HPDE6-E6E7 (cell line): ENCODE measurements at regions not wholly inside any gene's neighbourhood (a gene's known extent, or its start where the extent isn't known, plus 50 kb on each side); places are given as distances from the start of the nearest gene placed in this dataset.
"Not testable (repeated sequence)": the region's sequence is repeated elsewhere in the genome, so short reads cannot be mapped to it uniquely, and the experiment has no call there.

ENCODE experiments used
- DNase-seq: peaks from one replicate; pipeline ENCODE4 v3.0.0; 2011; ENCODE audit warnings: missing footprints; ENCODE audit errors: extremely low spot score

- DNase-seq = no peak
These were observed 433.7 kb upstream of the GYPC start for GRCh38 chr2:126222278-126222677.

GRCh38 chr2:126224776-126225175 is 431.2 kb upstream of the GYPC start:
- DNase-seq = no peak

- DNase-seq = no peak
These were observed 428.7 kb upstream of the GYPC start for GRCh38 chr2:126227250-126227649.

- no peak for DNase-seq
These were observed 427.4 kb upstream of the GYPC start for GRCh38 chr2:126228531-126228930.

GRCh38 chr2:126238251-126238650 is 417.7 kb upstream of the GYPC start:
- no peak for DNase-seq

- no peak for DNase-seq
These were observed 416.5 kb upstream of the GYPC start for GRCh38 chr2:126239320-126239955.

GRCh38 chr2:126241001-126241400 is 415.0 kb upstream of the GYPC start:
- DNase-seq = no peak

GRCh38 chr2:126241411-126241810 is 414.5 kb upstream of the GYPC start:
- no peak for DNase-seq

- no peak for DNase-seq
These were observed 411.0 kb upstream of the GYPC start for GRCh38 chr2:126244937-126245336.

GRCh38 chr2:126253669-126254068 is 402.3 kb upstream of the GYPC start:
- DNase-seq = no peak

GRCh38 chr2:126264625-126265024 is 391.3 kb upstream of the GYPC start:
- no peak for DNase-seq

- DNase-seq = no peak
These were observed 386.0 kb upstream of the GYPC start for GRCh38 chr2:126269911-126270310.

- no peak for DNase-seq
These were observed 385.4 kb upstream of the GYPC start for GRCh38 chr2:126270587-126270986.

- DNase-seq = no peak
These were observed 383.6 kb upstream of the GYPC start for GRCh38 chr2:126272401-126272800.

- no peak for DNase-seq
These were observed 380.9 kb upstream of the GYPC start for GRCh38 chr2:126275098-126275497.

- DNase-seq = not testable (repeated sequence)
These were observed 379.7 kb upstream of the GYPC start for GRCh38 chr2:126276268-126276667.

GRCh38 chr2:126288362-126288761 is 367.6 kb upstream of the GYPC start:
- DNase-seq = no peak

- not testable (repeated sequence) for DNase-seq
These were observed 362.0 kb upstream of the GYPC start for GRCh38 chr2:126293962-126294361.

- DNase-seq = no peak
These were observed 356.4 kb upstream of the GYPC start for GRCh38 chr2:126299469-126299976.

GRCh38 chr2:126300348-126300747 is 355.6 kb upstream of the GYPC start:
- no peak for DNase-seq

- DNase-seq = no peak
These were observed 353.9 kb upstream of the GYPC start for GRCh38 chr2:126302043-126302442.

- no peak for DNase-seq
These were observed 352.8 kb upstream of the GYPC start for GRCh38 chr2:126303113-126303512.

- DNase-seq = no peak
These were observed 351.8 kb upstream of the GYPC start for GRCh38 chr2:126304154-126304553.

GRCh38 chr2:126306539-126306938 is 349.4 kb upstream of the GYPC start:
- no peak for DNase-seq
